NCI-H1105 treated with DMSO at 0.1 percent for 48 hours (cell line): ENCODE measurements at regions not wholly inside any gene's neighbourhood (a gene's known extent, or its start where the extent isn't known, plus 50 kb on each side); places are given as distances from the start of the nearest gene placed in this dataset.

ENCODE experiments used
- DNase-seq: peaks from one replicate; lab custom pipeline; 2025; lab: John Stamatoyannopoulos, UW

- DNase-seq, result no peak
Measured at GRCh38 chr3:162810776-162811175, 1314.2 kb downstream of the OTOL1 start.

DNA sequence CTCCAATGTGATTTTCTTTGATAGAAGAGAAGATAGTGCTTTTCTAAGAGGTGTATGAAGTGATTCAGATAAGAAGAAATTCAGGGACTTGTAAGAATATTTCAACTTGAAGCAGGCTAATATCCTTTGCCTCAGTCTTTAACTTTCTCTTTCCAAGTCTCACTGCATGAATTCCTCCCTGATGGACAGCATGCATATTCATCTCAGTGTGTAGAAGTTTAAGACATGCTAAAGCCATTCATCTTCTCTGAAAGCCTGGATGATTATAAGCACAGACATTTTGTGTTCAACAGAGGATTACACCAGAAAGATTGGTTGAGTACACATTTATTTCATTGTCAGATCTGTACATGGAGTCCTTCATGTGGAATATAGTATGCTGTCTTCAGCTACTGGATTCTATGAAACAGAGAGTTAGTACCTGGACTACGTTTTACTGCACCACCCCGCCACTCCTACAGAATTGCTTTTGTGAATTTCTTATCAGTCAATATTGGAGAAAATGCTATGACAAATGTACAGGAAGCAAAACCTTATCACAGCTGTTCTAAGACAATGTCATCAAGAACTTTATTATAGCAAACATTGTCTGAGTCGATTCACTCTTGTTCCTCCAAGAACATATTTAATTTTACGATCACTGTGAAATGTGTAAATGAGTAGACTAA is 1346.1 kb downstream of the OTOL1 start:
- DNase-seq, result no peak

DNA sequence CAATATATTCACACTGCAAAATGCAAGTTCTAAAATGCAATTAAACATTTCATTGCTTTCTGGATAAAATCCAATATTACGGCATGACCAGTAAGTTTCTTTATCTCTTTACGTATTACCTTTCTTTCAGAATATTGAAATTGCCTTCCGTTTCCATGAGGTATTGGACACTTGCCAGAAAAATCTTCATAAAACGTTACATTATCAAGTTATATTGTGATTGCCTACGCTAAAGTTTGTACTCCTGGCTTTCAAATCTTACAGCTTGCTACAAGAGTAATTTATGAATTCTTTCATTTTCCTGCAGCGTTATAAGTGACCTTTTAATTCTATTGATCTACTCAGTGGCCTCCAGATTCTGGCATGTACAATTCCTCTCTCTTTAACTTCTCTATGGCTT is 1349.3 kb downstream of the OTOL1 start:
- peak; percentile 40 for DNase-seq

- DNase-seq, result no peak
Measured at GRCh38 chr3:162847511-162847910, 1350.9 kb downstream of the OTOL1 start.

DNA sequence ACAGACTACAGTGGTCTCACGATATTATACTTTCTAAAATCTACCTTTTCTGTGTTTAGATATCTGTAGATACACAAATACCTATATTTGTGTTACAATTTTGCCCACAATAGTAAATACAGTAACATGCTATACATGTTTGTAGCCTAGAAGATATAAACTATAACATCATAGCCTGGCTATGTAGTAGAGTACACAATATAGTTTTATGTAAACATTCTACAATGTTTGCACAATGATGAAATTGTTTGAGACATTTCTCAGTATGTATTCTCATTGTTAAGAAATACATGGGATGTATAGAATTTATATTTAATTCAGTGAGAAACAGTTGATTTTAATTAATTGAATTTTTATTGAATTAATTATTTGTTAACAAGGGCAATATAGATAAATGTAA is 1367.0 kb downstream of the OTOL1 start:
- no peak for DNase-seq

DNA sequence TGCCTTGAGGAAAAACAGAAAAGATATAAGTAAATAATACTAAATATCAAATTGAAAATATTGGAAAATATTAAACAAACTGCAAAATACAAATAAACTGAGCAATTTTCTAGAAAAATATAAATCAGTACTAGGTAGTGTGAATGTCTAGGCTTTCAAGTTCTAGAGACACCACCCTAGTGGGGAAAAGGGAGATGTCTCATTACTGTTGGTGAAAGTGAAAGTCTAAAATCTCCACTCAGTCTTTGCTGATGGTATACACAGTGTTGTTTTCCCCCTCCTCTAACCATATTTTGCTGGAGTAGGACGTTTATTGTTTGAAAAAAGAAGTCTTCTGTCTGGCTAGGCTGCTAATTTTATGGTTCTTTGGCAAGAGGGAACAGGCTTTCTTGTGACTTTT is 1368.9 kb downstream of the OTOL1 start:
- no peak for DNase-seq

DNA sequence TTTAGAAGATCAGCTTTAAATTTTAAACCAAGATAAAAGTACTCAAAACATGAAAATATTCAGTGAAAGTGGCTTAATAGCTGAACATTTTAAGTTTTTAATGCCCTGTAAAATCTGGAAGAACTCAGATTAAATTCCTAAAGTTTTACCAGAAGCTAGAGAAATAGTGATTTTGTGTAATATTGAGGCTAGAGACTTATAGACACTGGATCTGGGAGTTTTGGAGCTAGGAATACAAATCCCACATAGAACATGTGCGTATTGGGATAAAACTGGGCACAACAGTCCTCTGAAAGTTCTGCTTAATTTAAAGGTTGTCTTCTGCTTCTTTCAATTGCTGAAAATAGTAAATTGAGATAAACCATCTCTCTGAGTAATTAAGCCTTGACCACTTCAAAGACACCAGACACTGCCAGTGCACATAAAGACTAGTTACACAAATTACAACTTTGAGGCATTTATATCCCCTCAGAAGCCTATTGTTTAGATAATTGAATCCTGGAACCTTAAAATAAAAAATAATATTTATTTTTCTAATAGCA is 1382.5 kb downstream of the OTOL1 start:
- peak; percentile 13 for DNase-seq

DNA sequence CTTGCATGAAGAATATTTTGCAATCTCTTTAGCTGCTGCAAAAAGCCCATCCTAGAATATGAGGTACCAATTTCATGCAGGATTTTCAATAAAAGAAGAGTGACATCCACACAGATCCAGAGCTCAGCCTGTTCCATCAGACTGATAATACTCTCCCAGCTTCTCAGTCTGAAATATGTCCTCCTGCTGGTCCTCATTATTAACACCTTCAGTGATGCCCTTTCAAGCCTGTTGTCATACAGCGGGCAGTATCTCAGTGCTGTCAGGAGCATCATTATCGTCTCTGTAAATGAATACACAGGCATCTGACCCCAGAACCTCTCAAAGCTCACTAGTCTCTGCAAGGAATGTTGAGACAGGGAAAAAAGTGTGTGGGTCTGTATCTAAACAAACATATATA is 1387.8 kb downstream of the OTOL1 start:
- no peak for DNase-seq

GRCh38 chr3:162892921-162893793 is 1396.5 kb downstream of the OTOL1 start:
- DNase-seq, result no peak

GRCh38 chr3:162897291-162897690 is 1400.7 kb downstream of the OTOL1 start:
- DNase-seq, result no peak

GRCh38 chr3:162932503-162932902 is 1435.9 kb downstream of the OTOL1 start:
- no peak for DNase-seq

DNA sequence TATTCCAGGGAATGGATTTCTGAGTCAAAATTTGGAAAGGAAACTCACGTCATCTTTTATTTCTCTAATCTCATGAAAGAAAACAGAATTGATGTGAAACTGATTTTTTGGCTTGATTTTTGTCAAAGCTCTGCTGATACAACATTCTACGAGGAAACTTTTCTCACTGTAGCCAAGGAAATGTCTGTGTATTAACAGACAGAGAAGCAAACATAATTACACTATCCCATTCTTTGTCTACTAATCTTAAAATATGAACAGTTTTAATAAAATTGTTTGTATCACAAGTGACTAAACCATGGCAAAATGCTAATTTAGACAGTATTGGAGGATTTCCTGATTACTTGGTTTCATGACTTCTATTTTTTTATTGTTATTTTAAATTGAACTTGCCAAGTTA is 1437.0 kb downstream of the OTOL1 start:
- no peak for DNase-seq

DNA sequence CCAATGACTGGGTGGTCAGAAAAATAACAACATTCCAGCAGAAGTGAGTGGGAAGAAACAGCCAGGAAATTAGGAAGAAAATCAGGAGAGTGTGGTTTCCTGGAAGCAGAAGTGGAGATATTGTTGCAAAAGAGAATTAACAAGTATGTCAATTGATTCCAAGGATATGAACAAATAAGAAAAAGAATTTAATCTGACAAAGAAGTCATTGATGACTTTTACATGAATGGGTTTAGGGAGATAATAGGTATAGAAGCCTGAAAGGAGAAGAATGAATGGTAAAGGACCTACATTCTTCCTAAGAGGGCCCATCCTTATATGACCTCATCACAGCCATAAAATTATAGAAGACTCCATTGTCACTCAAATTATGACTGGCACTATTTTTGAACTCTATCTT is 1440.1 kb downstream of the OTOL1 start:
- no peak for DNase-seq

DNA sequence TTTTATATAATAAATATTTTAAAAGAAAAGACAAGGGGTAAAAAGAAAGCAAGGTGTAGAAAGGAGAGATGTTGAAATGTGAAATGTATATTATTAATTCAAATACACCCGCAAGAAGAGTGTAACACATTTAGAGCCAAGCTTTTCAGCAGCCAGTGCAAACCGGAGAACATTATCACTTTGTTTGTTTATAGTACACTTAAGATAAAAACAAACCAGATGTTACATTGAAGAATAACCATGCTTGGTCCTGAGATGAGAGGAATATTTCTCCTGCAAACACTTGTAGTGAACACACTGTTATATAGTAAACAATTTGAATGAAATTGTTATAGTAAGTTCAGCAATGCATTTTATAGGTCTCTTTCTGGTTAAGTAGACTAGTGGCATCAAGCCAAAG is 1441.5 kb downstream of the OTOL1 start:
- DNase-seq, result peak; percentile 88

GRCh38 chr3:162945626-162946025 is 1449.0 kb downstream of the OTOL1 start:
- DNase-seq, result no peak

- DNase-seq, result no peak
Measured at GRCh38 chr3:162956711-162957110, 1460.1 kb downstream of the OTOL1 start.

DNA sequence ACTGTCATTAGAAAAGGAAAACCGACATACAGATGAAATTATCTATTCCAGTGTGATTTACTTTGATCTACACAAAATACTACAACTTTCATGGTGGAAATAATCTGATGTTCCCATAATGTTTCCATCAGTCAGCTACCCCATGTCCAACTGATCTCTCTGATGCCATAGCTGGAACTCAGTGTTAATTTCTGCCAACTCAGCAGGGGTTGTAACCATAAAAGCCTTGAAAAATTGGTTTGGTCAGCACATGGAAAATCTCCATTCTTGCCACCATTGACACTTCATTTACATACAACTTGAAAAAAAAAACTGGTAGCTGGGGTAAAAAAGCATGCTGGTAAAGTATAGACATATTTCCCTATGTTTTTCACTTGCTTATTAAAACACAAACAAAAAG is 1463.7 kb downstream of the OTOL1 start:
- no peak for DNase-seq

GRCh38 chr3:162970292-162970691 is 1473.7 kb downstream of the OTOL1 start:
- DNase-seq, result no peak

DNA sequence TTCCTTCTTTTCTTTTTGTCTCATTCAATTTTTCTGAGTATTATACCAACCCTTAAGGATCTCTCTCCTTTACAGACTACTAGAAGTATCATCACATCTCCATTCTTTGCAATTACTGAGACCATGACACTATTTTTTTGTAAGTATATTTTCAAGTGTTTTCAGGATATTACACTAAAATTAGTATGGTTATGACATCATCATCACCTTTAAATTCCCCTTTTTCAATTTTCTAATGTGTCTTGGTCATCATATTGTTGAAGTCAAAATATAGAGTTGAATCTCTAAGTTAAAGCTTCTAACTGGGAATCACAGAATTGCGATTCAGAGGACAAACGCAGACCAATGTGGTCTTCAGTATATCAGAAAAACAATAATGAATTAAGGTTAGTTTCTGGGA is 1475.1 kb downstream of the OTOL1 start:
- no peak for DNase-seq

- no peak for DNase-seq
Measured at GRCh38 chr3:162973428-162973917, 1476.9 kb downstream of the OTOL1 start.

DNA sequence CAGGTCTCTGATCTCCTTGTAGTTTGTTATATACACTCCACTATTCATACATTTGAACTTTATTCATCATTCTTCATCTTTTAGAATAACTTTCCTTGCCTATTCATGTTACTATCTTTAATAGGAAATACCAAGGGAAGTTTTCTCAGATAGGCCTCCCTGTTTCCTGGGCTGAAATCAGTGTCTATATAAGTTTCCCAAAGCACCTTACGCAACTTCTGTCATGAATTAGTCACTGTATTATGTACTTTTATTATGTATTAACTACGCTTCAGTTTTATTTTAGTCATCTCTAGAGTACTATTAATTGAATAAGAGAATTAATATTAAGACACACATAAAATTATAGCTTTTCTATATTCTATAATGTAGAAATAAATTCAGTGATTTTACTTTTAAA is 1481.5 kb downstream of the OTOL1 start:
- DNase-seq, result no peak

DNA sequence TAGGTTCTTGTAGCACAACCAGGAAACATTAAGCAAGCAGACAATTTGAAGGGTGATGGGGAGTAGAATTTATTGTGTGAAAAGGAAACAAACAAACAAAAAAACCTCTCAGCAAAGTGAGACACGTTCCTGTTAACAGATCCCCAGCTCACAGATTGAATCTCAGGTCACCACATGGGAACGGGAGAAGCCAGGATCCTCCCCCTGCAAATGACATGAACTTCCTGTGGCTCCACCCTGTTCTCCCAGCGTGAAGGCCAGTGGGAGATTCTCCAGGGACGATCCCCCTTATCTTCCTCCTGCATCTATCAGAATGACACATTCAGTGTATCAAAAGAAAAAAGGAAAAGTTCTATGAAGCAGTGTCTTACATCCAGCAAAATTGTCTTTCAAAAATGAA is 1488.1 kb downstream of the OTOL1 start:
- no peak for DNase-seq
